ENCODE measurements at regions not wholly inside any gene's neighbourhood (a gene's known extent, or its start where the extent isn't known, plus 50 kb on each side); places are given as distances from the start of the nearest gene placed in this dataset.

- no peak for TF ChIP-seq YY1 (IDR thresholded peaks at IDR 0.05; ENCODE audit: insufficient read depth, insufficient read length)
- no peak for TF ChIP-seq ZNF274 (IDR thresholded peaks at IDR 0.05; ENCODE audit: low read depth, low read length)
These were observed 591.5 kb upstream of the PITX2 start for GRCh38 chr4:111214371-111214770.

Data from NT2/D1 (cell line).